Endometrial microvascular endothelial cells (primary cell): ENCODE measurements at regions not wholly inside any gene's neighbourhood (a gene's known extent, or its start where the extent isn't known, plus 50 kb on each side); places are given as distances from the start of the nearest gene placed in this dataset.

Experiments
- in situ Hi-C: cut with HindIII; loops from 2 replicates; pipeline ENCODE4 v1.10.0; 2017; ENCODE audit warnings: low sequenced_read_pairs, low pct_unique_long_range_greater_than_20kb; ENCODE audit errors: inconsistent ontology term

DNA sequence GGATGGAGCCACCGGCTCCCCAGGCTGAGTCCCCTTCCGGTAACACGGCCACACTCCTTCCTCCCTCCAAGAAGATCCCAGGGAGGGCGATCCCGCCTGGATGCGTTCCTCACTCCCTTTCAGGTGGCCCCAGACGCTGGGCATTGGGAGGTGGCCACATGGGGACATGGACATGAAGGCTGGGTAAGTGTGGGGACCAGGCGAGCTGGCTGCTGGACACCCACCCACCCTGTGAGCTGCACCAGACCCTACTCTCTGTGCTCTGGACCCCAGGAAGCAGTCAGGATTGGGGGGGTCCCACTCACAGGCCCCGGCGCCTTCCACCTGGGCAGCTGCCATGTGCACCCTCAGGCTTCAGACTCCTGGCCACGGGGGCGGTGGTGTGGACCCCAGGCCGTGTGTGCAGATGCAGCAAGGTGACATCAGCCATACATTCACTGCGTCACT, 932.8 kb downstream of the BRD1 start:
- in situ Hi-C loops: no loop called here

DNA sequence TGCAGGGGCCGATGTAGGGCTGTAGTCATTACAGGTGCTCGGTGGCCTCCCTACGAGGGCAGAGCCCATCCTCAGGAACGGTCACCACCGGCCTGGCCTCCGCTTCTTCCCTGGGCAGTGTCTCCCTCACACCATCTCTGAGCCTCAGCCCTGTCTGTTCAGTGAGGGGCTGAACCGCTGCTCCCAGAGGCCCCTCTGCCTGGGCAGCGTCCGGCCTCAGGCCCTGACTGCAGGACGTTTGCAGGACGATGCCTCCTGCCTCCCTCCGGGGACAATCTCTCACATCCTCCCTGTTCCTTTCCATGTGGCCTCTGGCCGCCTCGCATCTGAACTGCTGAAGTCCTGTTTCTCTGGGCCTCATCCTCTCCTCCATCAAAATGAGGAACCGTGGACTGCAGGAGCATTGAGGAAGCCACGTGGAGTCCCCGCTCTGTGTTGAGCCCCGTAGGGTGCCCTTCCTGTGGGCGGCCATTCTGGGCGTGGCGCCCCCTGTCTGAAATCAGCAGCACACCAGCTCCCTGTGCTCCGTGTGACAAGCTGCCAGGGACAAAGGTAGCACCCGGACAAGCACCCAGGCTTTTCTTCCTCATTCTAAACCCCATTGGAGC, 933.5 kb downstream of the BRD1 start:
- in situ Hi-C loops: no loop called here

DNA sequence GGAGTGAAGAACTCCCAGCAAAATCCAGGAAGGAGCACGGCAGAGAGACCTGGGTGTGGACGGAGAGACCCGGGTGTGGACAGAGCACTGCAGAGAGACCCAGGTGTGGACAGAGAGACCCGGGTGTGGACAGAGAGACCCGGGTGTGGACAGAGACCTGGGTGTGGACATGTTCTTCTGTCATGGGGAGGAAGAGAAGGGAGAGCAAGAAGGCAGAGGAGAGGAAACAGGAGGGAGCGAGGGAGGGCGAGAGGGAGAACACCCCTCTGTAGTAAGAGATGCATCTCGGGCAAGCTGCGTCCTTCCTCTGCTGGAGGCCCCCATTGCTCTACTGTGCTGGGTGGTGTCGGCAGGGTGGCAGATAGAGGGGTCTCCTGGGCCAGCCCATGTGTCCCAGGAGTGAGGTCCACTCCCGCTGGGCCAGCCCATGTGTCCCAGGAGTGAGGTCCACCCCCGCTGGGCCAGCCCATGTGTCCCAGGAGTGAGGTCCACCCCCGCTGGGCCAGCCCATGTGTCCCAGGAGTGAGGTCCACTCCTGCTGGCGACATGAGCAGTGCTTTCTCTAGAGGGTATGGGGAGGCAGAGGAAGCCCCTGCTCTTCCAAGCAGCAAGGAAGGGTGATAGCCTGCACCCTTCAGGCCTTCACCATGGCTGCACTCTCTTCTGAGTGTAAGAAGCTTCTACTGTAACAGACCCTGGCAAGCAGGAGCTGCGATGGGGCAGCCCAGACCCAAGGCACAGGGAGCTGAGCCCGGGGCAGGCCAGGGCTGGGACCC, 934.2 kb downstream of the BRD1 start:
- in situ Hi-C loops: no loop called here

DNA sequence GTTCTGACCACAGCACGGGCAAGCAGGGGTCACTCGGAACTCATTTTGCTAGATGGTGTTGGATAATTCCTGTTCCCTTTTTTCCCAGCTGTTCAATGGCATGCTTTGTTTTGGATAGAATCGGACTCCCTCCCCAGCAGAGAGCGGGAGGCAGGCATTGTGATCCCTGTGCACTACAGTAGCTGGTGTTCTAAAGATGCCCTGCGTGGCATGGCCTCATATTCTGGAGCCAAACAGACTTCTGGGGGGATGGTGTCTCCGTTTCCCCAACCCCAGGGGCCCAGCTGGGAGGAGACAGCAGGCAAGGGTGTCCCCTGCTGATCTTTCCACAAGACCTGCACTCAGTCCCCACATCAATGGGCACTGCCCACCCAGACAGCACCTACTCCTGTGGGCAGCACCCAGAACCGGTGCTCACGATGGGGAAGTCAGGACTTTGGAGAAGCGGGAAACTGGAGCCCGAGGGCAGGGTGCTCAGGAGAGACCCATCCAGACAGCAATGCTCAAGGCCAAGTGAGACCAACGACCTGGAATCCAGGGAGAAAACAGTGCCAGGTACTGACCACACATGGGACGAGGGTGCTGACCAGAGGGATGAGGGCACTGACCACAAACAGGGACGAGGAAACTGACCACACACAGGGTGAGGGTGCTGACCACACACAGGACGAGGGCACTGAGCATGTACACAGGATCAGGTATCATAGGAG, 934.9 kb downstream of the BRD1 start:
- in situ Hi-C loops: no loop called here

DNA sequence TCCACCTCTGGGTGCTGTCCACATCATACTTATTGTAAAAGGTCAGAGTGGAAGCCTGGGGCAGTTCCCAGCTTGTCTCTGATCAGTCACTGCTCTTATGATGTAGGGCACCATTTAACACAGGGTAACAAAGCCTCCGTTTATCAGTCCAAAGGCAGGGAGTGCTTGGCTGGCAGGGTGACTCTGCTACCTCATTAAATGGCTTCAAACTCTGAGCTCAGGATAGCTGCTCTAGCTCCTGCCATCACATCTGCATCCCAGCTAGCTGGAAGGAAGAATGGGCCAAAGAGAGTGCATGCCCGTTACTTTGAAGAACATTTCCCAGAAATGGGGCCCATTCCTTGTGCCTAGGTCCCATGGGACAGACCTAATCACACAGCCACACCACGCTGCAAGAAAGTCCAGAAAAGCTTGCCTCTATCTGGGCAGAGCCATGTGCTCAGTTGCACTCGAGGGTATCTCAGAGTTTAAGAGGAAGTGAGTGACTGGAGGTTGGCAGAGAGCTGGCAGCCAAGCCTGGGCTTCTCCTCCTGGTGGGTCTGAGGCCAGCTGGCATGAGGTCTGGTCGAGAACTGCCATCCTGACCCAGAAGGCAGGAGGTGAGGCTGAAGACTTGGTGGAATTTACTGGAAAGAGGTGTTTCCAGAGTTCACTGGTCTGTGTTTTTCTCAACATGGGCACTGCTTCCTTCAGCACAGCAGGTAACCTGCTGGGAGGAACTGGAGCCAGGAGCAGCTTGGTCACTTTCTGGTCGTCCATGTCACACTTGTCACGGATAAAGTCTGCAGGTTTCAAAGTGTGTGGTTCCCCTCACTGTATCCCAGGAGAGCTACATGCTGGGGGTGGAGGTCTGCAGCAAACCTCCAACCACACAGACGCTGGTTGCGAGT, 935.7 kb downstream of the BRD1 start:
- in situ Hi-C loops: no loop called here

DNA sequence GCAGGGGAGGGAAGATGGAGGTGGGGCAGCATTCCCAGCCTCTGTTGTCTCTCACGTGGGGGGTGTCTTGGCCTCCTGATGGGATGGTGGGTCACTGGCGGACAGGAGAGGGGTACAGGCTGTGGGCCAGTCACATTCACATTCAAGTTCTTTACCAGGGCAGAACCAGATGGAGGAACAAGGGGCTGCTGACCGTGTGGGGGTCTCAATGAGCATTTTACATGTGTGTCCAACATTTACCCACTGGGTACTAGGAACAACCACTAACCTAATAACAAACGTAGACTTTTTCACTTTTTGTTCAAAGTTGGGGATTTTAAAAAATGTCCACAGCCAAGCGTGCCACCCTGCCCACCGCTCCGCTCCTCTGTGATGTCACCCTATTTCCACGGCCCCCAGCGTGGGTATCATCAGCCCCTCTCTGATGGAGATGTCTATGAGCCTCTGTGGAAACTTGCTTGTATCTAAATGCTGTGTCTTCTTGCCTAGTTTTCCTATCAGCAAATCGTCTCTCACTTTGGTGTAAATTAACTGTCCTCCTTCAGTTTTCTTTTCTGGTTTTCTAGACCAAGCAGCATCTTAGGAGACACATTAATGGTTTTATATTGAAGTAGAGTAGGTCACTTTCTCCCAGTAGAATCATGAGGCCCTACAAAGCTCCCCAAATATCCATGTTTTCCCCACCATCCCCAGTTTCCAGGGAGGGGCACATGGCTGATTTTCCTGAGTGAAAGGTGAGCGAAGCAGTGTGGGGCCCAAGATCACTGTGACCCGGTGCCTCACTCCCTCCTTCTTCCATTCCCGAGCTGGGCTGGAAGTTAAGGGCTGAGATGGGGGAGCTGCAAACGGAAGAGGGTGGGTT, 936.7 kb downstream of the BRD1 start:
- in situ Hi-C loops: no loop called here

DNA sequence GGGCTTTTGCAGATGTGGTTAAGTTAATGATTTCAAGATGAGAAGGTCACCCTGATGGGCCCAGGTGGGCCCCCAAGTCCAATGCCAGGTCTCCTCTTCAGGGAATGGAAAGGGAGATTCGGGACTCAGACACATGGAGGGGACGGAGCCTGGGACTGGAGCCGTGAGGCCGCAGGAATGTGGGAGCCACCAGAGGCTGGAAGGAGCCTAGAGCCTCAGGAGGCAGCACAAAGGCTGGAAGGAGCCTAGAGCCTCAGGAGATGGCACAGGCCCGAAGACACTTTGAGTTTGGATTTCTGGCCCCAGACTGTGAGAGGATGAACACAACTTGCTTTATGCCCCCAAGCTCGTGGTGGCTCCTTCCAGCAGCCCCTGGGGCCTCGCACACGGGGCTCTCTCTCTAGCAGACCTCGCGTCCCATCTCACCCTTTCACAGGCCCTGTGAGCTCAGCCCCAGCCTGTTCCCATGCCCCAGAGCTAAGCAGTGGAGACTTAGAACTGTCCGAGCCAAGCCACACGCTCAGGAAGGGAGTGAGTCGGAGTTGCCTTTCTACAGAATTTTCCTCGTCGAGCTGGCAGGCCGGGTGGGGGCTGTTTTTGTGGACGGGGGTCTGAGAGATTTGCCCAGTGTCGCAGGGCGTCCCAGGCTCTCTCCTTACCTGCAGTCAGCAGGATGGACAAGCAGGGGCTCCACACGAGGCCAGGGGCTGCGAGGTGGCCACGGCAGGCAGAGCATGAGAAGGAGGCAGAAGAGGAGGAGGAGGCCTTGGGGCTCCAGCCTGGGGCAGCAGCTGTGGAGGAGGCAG, 937.6 kb downstream of the BRD1 start:
- in situ Hi-C loops: no loop called here

DNA sequence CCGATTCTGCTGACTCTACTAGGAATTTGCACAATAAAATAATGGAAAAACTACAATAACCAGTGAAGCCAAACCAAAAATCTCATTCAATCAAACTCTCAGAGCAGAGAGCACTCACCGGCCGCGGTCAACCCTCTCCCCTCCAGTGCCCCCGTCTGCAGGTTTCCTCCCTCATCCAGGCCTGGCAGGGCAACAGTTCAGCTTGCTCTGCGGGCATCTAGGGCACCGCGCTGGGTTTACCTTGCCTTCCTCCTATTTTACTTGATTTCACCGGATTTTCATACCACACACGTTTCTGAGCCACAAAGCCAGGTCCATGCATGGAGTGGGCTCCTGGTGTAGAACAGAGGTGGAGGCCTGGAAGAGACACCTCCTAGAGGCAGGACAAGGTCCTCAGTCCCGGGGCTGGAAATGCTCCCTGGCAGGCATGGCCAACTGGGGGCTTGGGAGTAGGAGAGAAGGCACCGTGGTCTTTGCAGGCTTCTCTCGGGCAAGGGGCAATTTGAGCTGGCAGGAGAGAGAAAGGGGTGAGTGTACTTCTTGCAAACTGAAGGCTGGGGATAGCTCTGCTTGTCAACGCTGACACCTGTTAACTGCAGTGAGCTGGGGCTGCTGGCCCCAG, 938.4 kb downstream of the BRD1 start:
- in situ Hi-C loops: no loop called here

DNA sequence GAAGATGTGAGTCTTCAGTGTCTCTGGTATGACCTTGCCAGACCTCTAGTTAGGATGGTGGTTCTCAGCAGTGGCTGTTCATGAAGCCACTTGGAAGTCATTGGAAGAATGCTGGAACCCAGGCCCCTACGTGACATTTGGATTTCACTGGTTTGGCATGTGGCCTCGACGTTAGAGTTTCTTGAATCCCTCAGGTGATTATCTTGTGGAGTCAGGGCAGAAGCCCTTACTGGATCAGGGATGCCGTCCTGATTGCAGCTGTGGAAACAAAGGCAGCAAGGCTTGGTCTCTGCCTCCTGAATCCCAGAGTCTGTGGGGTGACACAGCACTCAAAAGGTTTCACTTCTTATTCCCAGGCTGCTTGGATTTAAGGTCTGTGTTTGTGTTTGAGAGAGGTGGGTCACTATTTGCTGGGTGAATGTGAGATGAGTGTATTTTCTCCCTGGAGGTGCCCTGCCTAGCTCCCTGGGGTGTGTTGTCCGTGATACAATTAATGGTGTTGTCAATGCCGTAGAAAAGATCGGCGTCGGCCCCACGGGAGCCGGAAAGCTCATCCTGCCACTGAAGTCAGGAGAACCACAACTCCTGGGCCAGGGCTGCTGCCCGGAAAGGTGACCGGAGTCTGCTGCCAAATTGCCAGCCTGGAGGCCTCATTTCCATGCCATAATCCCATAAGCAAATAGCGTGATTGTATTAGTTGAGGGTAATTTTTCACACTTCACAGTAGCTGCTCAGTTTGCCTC, 939.0 kb downstream of the BRD1 start:
- in situ Hi-C loops: no loop called here

DNA sequence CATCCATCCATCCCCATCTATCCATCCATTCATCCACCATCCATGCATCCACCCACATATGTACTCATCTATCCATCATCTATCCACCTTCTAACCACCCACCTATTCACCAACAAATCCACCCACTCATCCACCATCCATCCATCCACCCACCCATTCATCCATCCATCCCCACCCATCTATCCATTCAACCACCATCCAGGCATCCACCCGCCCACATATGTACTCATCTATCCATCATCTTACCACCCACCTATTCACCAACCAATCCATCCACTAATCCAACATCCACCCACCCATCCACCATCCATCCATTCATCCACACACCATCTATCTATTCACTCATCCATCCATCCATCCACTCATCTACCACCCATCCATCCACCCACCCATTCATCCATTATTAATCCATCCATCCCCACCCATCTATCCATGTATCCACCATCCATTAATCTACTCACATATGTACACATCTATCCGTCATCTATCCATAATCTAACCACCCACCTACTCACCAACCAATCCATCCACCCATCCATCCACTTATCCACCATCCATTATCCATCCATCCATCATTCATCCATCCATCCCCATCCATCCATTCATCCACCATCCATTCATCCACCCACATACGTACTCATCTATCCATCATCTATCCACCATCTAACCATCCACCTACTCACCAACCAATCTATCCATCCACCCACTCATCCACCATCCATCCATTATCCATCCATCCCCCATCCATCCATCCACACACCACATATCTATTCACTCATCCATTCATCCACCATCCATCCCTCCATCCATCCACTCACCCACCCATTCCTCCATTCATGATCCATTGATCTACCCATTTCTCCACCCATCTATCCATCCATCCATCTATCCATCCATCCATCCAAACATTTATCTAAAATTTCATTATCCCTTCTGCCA, 940.0 kb downstream of the BRD1 start:
- in situ Hi-C loops: no loop called here

DNA sequence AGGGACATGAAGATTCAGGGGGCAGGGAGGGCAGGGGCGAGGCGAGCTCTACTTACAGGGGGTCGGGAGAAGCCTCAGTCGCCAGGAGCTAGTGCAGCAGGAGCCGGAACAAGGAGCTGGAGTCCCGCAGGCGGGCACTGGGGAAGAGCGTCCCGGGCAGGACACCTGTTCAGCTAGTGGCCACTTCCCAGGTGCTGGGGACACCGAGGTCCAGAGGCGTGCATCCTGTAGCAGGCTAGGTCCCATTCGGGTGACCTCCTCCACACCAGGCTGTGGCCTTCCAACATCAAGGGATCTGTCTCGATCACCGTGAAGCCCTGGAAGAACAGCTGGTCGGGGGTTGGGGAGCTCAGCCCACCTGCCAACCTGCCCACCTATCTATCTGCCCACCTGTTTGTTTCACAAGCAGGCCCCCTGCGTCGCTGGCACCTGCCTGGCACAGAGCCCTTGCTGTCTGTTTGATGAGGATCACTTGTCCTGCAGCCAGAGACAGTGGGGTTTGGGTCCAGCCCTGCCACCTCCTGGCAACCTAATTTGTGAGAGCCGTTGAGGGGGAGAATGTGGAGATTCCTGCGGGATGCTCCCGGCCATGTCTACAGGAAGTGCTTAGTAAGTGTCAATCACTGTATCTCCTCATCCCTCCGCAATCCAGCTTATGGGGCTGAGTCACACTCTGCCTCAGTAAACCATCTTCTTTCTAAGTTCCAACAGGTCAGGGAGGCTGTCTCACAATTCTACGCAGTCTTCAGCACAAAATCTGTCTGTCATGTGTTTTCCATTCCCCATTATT, 940.9 kb downstream of the BRD1 start:
- in situ Hi-C loops: no loop called here

DNA sequence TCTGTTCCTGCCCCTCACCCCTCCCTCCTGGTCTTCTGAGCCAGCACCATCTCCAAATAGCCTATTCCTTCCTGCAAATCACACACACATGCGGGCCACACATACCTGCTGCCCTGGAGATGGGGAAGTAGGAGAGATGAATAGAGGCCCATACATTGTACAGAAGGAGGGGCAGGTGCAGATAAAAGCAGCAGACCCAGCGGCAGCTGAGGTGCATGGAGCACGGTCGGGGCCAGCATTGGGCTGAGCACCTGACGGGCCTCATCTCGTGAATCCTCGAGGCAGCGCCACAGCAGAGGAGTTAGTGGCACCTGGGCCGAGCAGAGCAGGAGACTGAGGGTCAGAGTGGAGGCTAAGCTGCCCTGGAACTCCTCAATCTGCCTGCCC, 941.8 kb downstream of the BRD1 start:
- in situ Hi-C loops: no loop called here

DNA sequence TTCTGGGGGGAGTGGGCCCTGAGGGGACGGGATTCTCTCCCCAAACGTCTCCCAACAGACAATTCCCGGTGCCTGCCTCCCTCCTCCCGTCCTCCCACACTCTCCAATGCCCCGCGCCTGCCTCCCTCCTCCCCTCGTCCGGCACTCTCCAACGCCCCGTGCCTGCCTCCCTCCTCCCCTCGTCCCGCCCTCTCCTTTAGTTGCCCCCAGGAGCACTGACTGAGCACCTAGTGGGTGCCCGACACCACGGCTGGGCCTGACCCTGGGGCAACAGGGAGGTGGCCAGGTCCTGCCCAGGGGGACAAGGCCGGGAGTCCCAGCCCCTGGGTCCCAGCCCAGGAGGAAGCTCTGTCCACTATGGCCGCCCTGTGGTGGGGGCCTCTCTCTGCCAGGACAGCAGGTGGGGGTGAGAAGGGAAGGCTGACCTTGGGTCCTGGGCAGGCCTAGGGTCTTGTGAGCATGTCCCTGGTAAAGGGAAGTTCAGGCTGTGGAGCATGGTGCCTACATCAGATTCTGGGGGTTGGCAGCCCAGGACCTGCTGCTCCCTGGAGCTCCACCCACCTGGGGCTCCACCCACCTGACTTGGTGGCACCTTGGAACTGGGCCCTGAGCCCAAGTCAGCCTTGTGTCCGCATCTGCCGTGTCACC, 942.3 kb downstream of the BRD1 start:
- in situ Hi-C loops: no loop called here

DNA sequence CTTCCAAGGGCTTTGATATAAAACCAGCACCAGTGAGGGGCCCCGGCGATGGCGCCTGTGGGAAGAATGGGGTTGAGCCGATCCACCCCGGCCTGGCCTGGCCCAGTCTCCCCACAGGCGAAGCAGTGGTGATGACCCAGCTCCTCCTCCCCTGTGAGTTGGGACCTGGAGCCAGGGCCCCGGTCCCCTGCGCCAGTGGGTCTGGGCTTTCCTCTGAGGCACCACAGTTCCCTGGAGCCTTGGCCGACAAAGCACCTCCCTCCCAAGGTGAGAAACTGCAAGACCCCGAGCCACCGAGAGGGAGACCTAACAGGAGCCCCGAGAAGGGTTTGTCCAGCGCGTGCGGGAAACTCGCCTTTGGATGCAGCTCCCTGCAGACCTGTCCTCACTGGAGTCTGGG, 942.9 kb downstream of the BRD1 start:
- in situ Hi-C loops: no loop called here
